Osteoblast (primary cell): ENCODE measurements at regions not wholly inside any gene's neighbourhood (a gene's known extent, or its start where the extent isn't known, plus 50 kb on each side); places are given as distances from the start of the nearest gene placed in this dataset.

Experiments
- DNase-seq: peaks from one replicate; pipeline ENCODE4 v3.0.0; 2011; ENCODE audit warnings: low spot score, mixed read lengths; ENCODE audit not compliant: insufficient read length; ENCODE audit errors: missing footprints
- H2AFZ ChIP-seq: 2 replicates; pipeline ENCODE4 v1.6.0; 2011; ENCODE audit warnings: mild to moderate bottlenecking, low read length
- H3K27ac ChIP-seq: 2 replicates; pipeline ENCODE4 v1.5.1; 2011; ENCODE audit warnings: mild to moderate bottlenecking, low read depth, low read length, moderate library complexity
- H3K27me3 ChIP-seq: 2 replicates; pipeline ENCODE4 v1.6.0; 2012; ENCODE audit warnings: mild to moderate bottlenecking, control low read depth, inconsistent platforms, low read length, moderate library complexity; ENCODE audit not compliant: insufficient read depth
- H3K36me3 ChIP-seq: 2 replicates; pipeline ENCODE4 v1.5.1; 2011; ENCODE audit warnings: mild to moderate bottlenecking, low read length, control low read depth, moderate library complexity; ENCODE audit not compliant: insufficient read depth
- H3K4me1 ChIP-seq: 2 replicates; pipeline ENCODE4 v1.5.1; 2011; ENCODE audit warnings: mild to moderate bottlenecking, low read length, control low read depth, moderate library complexity; ENCODE audit not compliant: insufficient read depth
- H3K4me2 ChIP-seq: 2 replicates; pipeline ENCODE4 v1.6.0; 2011; ENCODE audit warnings: mild to moderate bottlenecking, low read length; ENCODE audit not compliant: insufficient read depth
- H3K4me3 ChIP-seq: fragments of 200-600 bp; sonication (generic); 3 replicates; pipeline ENCODE4 v1.5.1; 2012; ENCODE audit warnings: mild to moderate bottlenecking, low read length, inconsistent platforms; ENCODE audit not compliant: insufficient read depth
- H3K79me2 ChIP-seq: 2 replicates; pipeline ENCODE4 v1.6.0; 2012; ENCODE audit warnings: mild to moderate bottlenecking, low read length, control low read depth, inconsistent platforms; ENCODE audit not compliant: insufficient read depth
- H3K9me3 ChIP-seq: 2 replicates; pipeline ENCODE4 v1.5.1; 2011; ENCODE audit warnings: low read depth, low read length, control low read depth
- H4K20me1 ChIP-seq: 2 replicates; pipeline ENCODE4 v1.6.0; 2012; ENCODE audit warnings: mild to moderate bottlenecking, low read length, control low read depth; ENCODE audit not compliant: insufficient read depth
- TF ChIP-seq, protein P1 (sequence below): IDR thresholded peaks from 2 replicates; pipeline ENCODE4 v1.5.1; 2011; ENCODE audit warnings: mild to moderate bottlenecking, low read depth, low read length, moderate library complexity; ENCODE audit errors: extremely low read depth

DNA sequence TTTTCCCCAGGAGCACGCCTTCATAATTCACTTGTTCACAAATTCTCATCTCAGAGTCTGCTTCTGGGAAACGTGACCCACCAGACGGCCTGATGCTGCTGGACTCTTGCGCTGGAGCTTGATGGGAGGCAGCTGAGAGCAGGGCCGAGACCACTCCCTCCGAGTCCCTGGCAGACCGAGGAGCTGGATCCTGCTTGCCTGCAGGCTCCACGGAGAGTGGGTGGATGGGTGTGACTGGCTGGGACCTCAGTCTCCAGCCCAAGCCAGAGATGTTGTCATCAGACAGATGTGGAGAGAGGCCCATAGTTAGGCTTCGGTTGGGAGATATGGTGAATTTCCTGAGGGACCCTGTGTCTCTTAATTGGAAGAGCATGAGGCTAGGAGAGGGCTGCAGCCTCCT lies 76.4 kb downstream of the TSN start:
- Histone ChIP-seq H2AFZ (no peak overlapping the region), H3K4me2 (no peak overlapping the region), H3K27ac (no peak overlapping the region), H4K20me1 (no peaks in the 10 kb centered on the region), H3K27me3 (peaks cover 5% of the 10 kb centered on the region), H3K9me3 (no peaks in the 10 kb centered on the region), H3K36me3 (no peaks in the 10 kb centered on the region), H3K4me3 (no peak overlapping the region), H3K79me2 (no peaks in the 10 kb centered on the region), H3K4me1 (no peaks in the 10 kb centered on the region)
- DNase-seq = no peak
- TF ChIP-seq, protein P1, sequence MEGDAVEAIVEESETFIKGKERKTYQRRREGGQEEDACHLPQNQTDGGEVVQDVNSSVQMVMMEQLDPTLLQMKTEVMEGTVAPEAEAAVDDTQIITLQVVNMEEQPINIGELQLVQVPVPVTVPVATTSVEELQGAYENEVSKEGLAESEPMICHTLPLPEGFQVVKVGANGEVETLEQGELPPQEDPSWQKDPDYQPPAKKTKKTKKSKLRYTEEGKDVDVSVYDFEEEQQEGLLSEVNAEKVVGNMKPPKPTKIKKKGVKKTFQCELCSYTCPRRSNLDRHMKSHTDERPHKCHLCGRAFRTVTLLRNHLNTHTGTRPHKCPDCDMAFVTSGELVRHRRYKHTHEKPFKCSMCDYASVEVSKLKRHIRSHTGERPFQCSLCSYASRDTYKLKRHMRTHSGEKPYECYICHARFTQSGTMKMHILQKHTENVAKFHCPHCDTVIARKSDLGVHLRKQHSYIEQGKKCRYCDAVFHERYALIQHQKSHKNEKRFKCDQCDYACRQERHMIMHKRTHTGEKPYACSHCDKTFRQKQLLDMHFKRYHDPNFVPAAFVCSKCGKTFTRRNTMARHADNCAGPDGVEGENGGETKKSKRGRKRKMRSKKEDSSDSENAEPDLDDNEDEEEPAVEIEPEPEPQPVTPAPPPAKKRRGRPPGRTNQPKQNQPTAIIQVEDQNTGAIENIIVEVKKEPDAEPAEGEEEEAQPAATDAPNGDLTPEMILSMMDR = no peak

DNA sequence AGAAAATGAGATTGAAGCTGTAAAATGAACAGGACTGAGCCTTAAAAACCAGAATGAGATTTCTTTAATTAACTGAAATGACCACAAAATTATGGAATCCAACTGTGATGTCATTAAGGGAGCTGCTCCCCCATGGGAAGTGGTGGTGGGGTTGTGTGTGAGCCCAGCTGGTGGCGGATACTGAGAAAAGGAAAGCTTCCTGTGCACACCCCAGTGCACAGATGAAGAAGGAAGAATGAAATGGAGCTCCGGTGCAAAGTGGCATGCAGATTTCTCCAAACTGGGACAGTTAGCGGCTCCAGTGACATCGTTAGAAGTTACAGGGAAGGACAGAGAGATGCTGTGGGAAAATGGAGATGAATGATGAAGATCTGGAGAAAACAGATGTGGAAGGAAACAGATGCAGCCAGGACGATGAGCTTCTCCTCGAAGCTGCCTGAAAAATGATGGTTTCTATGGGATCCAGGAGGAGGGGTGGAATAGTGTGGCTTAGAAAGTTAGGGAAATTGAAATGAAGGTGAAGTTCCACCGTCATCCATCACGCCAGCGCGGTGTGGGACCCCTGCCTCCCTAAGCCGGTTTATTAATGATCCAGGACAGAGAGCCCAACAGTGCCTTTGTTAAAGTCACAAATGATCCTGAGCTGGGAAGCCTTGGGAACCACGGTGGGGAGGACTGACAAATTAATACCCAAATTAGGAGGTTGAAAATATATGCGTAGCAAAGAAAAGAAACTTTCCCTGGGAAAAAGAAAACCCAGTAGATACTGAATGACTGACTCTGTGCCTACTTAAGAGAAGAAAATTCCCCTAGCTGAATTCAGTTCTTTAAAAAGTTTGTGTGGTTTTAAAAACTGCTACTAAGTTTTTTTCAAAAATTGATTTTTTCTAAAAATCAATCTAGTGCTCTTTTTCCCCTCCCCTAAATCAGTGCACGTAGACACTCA lies 77.2 kb downstream of the TSN start:
- Histone ChIP-seq H3K4me1 (no peaks in the 10 kb centered on the region), H3K9me3 (no peaks in the 10 kb centered on the region), H4K20me1 (no peaks in the 10 kb centered on the region), H3K27ac (no peak overlapping the region), H3K36me3 (no peaks in the 10 kb centered on the region), H3K4me3 (no peak overlapping the region), H3K27me3 (peaks cover 5% of the 10 kb centered on the region), H3K4me2 (no peak overlapping the region), H3K79me2 (no peaks in the 10 kb centered on the region), H2AFZ (no peak overlapping the region)
- TF ChIP-seq, protein P1 = no peak
- DNase-seq = no peak

DNA sequence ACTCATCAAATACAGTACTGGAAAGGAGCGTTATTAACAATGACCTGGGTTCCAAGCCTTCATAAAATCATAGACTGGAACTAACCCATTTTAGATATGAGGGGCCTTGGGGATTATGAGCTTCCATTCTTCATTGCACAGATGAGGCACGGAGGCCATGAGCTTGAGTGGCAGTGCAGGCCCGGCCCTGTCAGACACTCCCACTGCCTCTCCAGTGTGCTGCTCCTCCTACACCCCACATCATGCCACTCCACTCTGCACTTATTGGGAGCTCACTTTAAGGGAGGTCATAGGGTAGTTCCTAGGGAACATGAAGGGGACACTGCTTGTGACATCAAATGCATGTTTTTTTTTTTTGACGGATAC lies 77.9 kb downstream of the TSN start:
- TF ChIP-seq, protein P1 = no peak
- H3K9me3 ChIP-seq = no peaks in the 10 kb centered on the region
- no peak for DNase-seq
- no peaks in the 10 kb centered on the region for H4K20me1 ChIP-seq
- no peaks in the 10 kb centered on the region for H3K4me1 ChIP-seq
- no peaks in the 10 kb centered on the region for H3K79me2 ChIP-seq
- H3K4me2 ChIP-seq = no peak overlapping the region
- no peak overlapping the region for H3K4me3 ChIP-seq
- H3K27me3 ChIP-seq = peaks cover 5% of the 10 kb centered on the region
- no peak overlapping the region for H3K27ac ChIP-seq
- no peaks in the 10 kb centered on the region for H3K36me3 ChIP-seq
- H2AFZ ChIP-seq = no peak overlapping the region

DNA sequence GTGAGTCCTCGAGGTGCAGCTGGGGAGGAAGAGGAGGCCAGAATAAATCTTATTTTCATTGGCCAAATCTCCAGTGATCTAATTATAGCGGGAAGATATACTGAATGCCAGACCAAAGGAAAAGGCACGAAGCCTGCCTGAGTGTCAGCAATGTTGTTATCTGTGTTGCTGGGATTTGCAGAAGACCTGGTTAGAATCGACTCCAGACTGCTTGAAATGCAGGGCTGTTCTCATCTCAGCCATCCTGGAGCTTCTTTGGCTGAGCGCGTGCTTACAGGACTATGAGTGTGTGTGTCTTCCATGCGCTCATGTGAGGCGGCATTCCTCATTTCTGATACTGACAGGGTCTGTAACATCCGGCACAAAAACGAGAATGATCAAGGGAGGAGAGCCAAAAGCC lies 81.2 kb downstream of the TSN start:
- Histone ChIP-seq H3K4me2 (no peak overlapping the region), H3K4me1 (no peaks in the 10 kb centered on the region), H3K4me3 (no peak overlapping the region), H4K20me1 (no peaks in the 10 kb centered on the region), H3K36me3 (no peaks in the 10 kb centered on the region), H3K79me2 (no peaks in the 10 kb centered on the region), H2AFZ (no peak overlapping the region), H3K27me3 (peaks cover 5% of the 10 kb centered on the region), H3K9me3 (no peaks in the 10 kb centered on the region), H3K27ac (no peak overlapping the region)
- no peak for DNase-seq
- TF ChIP-seq, protein P1 = no peak
